H1 (cell line): ENCODE measurements at regions not wholly inside any gene's neighbourhood (a gene's known extent, or its start where the extent isn't known, plus 50 kb on each side); places are given as distances from the start of the nearest gene placed in this dataset.

Experiments used
- CTCF ChIA-PET: fragments of 300-600 bp; sonication (Branson Sonifier 250); formaldehyde crosslinking; loops from one replicate; lab custom pipeline; 2021; ENCODE audit not compliant: partially characterized antibody; lab: Charles Lee
- POLR2A ChIA-PET: fragments of 300-600 bp; sonication (Branson Sonifier 250); formaldehyde crosslinking; loops from one replicate; lab custom pipeline; 2021; ENCODE audit warnings: inconsistent platforms; ENCODE audit not compliant: partially characterized antibody; lab: Charles Lee
- DNase-seq, 2 experiments: peaks; one replicate each; pipeline versions ENCODE4 v3.0.0 to v3.0.0-alpha.2; 2010 to 2022; ENCODE audit warnings: low spot score in 2 of 2, low read depth in 1 of 2, mixed read lengths in 1 of 2
- FAIRE-seq: peaks from 2 replicates; lab custom pipeline; 2011; peaks lifted over from hg19 to GRCh38; lab: Jason Lieb, UNC
- H2AFZ ChIP-seq: 2 replicates; pipeline ENCODE4 v1.8.1; 2012; ENCODE audit warnings: low read length, inconsistent platforms
- H2AK5ac ChIP-seq: 2 replicates; pipeline ENCODE4 v1.6.1; 2013; ENCODE audit warnings: low read depth, low read length
- H2BK120ac ChIP-seq: replicated peaks from 2 replicates; pipeline ENCODE3; 2013; ENCODE audit warnings: low read depth, low read length, inconsistent platforms
- H2BK12ac ChIP-seq: 2 replicates; pipeline ENCODE4 v1.6.1; 2013; ENCODE audit warnings: low read depth, low read length
- H2BK15ac ChIP-seq: 2 replicates; pipeline ENCODE4 v1.6.1; 2013; ENCODE audit warnings: low read length
- H2BK20ac ChIP-seq: 2 replicates; pipeline ENCODE4 v1.6.1; 2013; ENCODE audit warnings: low read length
- H2BK5ac ChIP-seq: 2 replicates; pipeline ENCODE4 v1.6.1; 2013; ENCODE audit warnings: low read depth, low read length
- H3K14ac ChIP-seq: 2 replicates; pipeline ENCODE4 v1.6.1; 2013; ENCODE audit warnings: inconsistent platforms; ENCODE audit not compliant: insufficient read length
- H3K18ac ChIP-seq: 2 replicates; pipeline ENCODE4 v1.6.1; 2013; ENCODE audit warnings: low read length; ENCODE audit errors: extremely low read depth
- H3K23ac ChIP-seq: 2 replicates; pipeline ENCODE4 v1.6.1; 2013; ENCODE audit warnings: inconsistent platforms; ENCODE audit not compliant: insufficient read length
- H3K23me2 ChIP-seq: 2 replicates; pipeline ENCODE4 v1.6.1; 2013; ENCODE audit warnings: low read depth, low read length
- H3K27ac ChIP-seq: 2 replicates; pipeline ENCODE4 v1.6.1; 2011; ENCODE audit warnings: low read depth, low read length, inconsistent platforms
- H3K27me3 ChIP-seq, 4 experiments: replicated peaks in 1 of 4; 1 replicate in 1 of 4; 2 replicates in 3 of 4; pipeline versions ENCODE4 v1.6.1 to v1.8.1; 2011 to 2013; ENCODE audit warnings: low read length in 3 of 4, mild to moderate bottlenecking in 3 of 4, inconsistent platforms in 2 of 4, mixed read lengths in 2 of 4, moderate library complexity in 1 of 4; ENCODE audit not compliant: control insufficient read depth in 3 of 4, insufficient read depth in 3 of 4; ENCODE audit errors: extremely low read depth in 1 of 4
- H3K36me3 ChIP-seq, 4 experiments: 2 replicates each; pipeline versions ENCODE4 v1.6.1 to v1.8.1; 2011 to 2013; ENCODE audit warnings: mild to moderate bottlenecking in 4 of 4, low read length in 3 of 4, moderate library complexity in 2 of 4, control low read depth in 1 of 4, inconsistent platforms in 1 of 4; ENCODE audit not compliant: insufficient read depth in 4 of 4, control insufficient read depth in 2 of 4
- H3K4ac ChIP-seq: replicated peaks from 2 replicates; pipeline ENCODE3; 2013; ENCODE audit warnings: low read length, low read depth, mixed read lengths, inconsistent platforms; ENCODE audit not compliant: insufficient read length
- H3K4me1 ChIP-seq, 4 experiments: replicated peaks in 1 of 4; 1 replicate in 1 of 4; 2 replicates in 3 of 4; pipeline versions ENCODE4 v1.6.1 to v1.8.1; 2011 to 2013; ENCODE audit warnings: low read length in 3 of 4, inconsistent platforms in 2 of 4, mixed read lengths in 1 of 4; ENCODE audit not compliant: insufficient read depth in 4 of 4, control insufficient read depth in 3 of 4
- H3K4me2 ChIP-seq, 2 experiments: 2 replicates each; pipeline versions ENCODE4 v1.6.1 to v1.8.1; 2011 to 2013; ENCODE audit warnings: low read depth in 2 of 2, low read length in 2 of 2, control low read depth in 1 of 2, inconsistent platforms in 1 of 2, mild to moderate bottlenecking in 1 of 2; ENCODE audit not compliant: insufficient read depth in 1 of 2
- H3K4me3 ChIP-seq, 4 experiments: fragments of 200-600, 300-600 bp in 1 of 4; sonication (generic), shearing (Covaris generic), sonication (Bioruptor Twin) in 1 of 4; 2 replicates each; pipeline versions ENCODE4 v1.5.1 to v1.8.1; 2011 to 2016; ENCODE audit warnings: low read length in 4 of 4, low read depth in 3 of 4, control low read depth in 2 of 4, inconsistent platforms in 2 of 4, mild to moderate bottlenecking in 2 of 4, mixed read lengths in 1 of 4, moderate library complexity in 1 of 4; ENCODE audit not compliant: insufficient read depth in 2 of 4; ENCODE audit errors: extremely low read depth in 1 of 4
- H3K56ac ChIP-seq: replicated peaks from 2 replicates; pipeline ENCODE3; 2013; ENCODE audit warnings: low read depth, mild to moderate bottlenecking, mixed read lengths, low read length, inconsistent platforms; ENCODE audit not compliant: insufficient read length
- H3K79me1 ChIP-seq: 2 replicates; pipeline ENCODE4 v1.6.1; 2013; ENCODE audit warnings: low read depth, low read length, control low read depth
- H3K79me2 ChIP-seq, 2 experiments: 2 replicates each; pipeline versions ENCODE4 v1.6.1 to v1.8.1; 2012 to 2013; ENCODE audit warnings: low read length in 2 of 2, mild to moderate bottlenecking in 2 of 2, inconsistent platforms in 1 of 2; ENCODE audit not compliant: insufficient read depth in 2 of 2, control insufficient read depth in 1 of 2
- H3K9ac ChIP-seq, 4 experiments: replicated peaks in 1 of 4; 1 replicate in 1 of 4; 2 replicates in 3 of 4; pipeline versions ENCODE4 v1.6.1 to v1.8.1; 2011 to 2013; ENCODE audit warnings: low read depth in 3 of 4, low read length in 3 of 4, control low read depth in 2 of 4, mild to moderate bottlenecking in 2 of 4, moderate library complexity in 2 of 4, inconsistent platforms in 1 of 4; ENCODE audit errors: extremely low read depth in 1 of 4
- H3K9me3 ChIP-seq, 2 experiments: 2 replicates each; pipeline versions ENCODE4 v1.6.1 to v1.8.1; 2012 to 2013; ENCODE audit warnings: mild to moderate bottlenecking in 2 of 2, moderate library complexity in 2 of 2, control low read depth in 1 of 2, inconsistent platforms in 1 of 2, low read depth in 1 of 2, low read length in 1 of 2, mixed read lengths in 1 of 2; ENCODE audit not compliant: insufficient read depth in 2 of 2
- H4K20me1 ChIP-seq, 2 experiments: replicated peaks in 1 of 2; 2 replicates each; pipeline versions ENCODE3 to v1.8.1; 2011 to 2013; ENCODE audit warnings: inconsistent platforms in 2 of 2, low read length in 2 of 2, mild to moderate bottlenecking in 1 of 2; ENCODE audit not compliant: insufficient read depth in 2 of 2, control insufficient read depth in 1 of 2
- H4K5ac ChIP-seq: 2 replicates; pipeline ENCODE4 v1.6.1; 2013; ENCODE audit warnings: low read length, low read depth, mixed read lengths, inconsistent platforms; ENCODE audit not compliant: insufficient read length
- H4K8ac ChIP-seq: 2 replicates; pipeline ENCODE4 v1.8.0; 2013; ENCODE audit warnings: mild to moderate bottlenecking, moderate library complexity, low read length, inconsistent platforms; ENCODE audit not compliant: insufficient read depth; ENCODE audit errors: extremely low read depth
- H4K91ac ChIP-seq: replicated peaks from 2 replicates; pipeline ENCODE3; 2013; ENCODE audit warnings: low read length, mixed read lengths, inconsistent platforms; ENCODE audit not compliant: insufficient read length
- CTBP2 ChIP-seq: IDR thresholded peaks from 2 replicates; pipeline ENCODE4 v1.7.0; 2011; ENCODE audit warnings: borderline replicate concordance, mild to moderate bottlenecking, moderate library complexity, mixed read lengths, low read length; ENCODE audit not compliant: insufficient read depth, insufficient read length
- EZH2 ChIP-seq: fragments of 200-600 bp; sonication (generic); IDR thresholded peaks from 2 replicates; pipeline ENCODE4 v1.7.1; 2012; ENCODE audit warnings: low read depth, mild to moderate bottlenecking, moderate library complexity, low read length, inconsistent platforms; ENCODE audit not compliant: severe bottlenecking
- FOSL1 ChIP-seq: IDR thresholded peaks from 2 replicates; pipeline ENCODE4 v1.6.1; 2011; ENCODE audit warnings: mild to moderate bottlenecking, low read depth, low read length, moderate library complexity; ENCODE audit not compliant: insufficient read depth
- JUND ChIP-seq: IDR thresholded peaks from 2 replicates; pipeline ENCODE4 v1.6.1; 2011; ENCODE audit warnings: mild to moderate bottlenecking, improper control_type of control experiment, low read length
- PHF8 ChIP-seq: fragments of 200-600 bp; sonication (generic); conservative IDR thresholded peaks from 2 replicates; pipeline ENCODE4 v1.7.1; 2012; ENCODE audit warnings: low read depth, mild to moderate bottlenecking, inconsistent platforms, low read length, moderate library complexity
- SP2 ChIP-seq: IDR thresholded peaks from 2 replicates; pipeline ENCODE4 v1.6.1; 2012; ENCODE audit warnings: mild to moderate bottlenecking, low read length, inconsistent platforms
- USF2 ChIP-seq: IDR thresholded peaks from 2 replicates; pipeline ENCODE4 v1.6.1; 2011; ENCODE audit warnings: low read length, improper control_type of control experiment
- WGBS, 2 experiments: shearing (Covaris generic) in 1 of 2; methylation state at CpG; one replicate each; pipeline versions ENCODE4 v1.1.6 to v1.1.7; 2013 to 2015; ENCODE audit warnings: low lambda C conversion rate in 2 of 2, mixed read lengths in 2 of 2, inconsistent platforms in 1 of 2, low coverage in 1 of 2, missing lambda C conversion rate in 1 of 2; ENCODE audit not compliant: insufficient replicate concordance in 2 of 2, insufficient coverage in 1 of 2, insufficient read length in 1 of 2; ENCODE audit errors: extremely low coverage in 1 of 2, missing lambda C conversion rate in 1 of 2; 5-methylcytosine and 5-hydroxymethylcytosine counted together
- TF ChIP-seq, protein P1 (sequence below), 3 experiments: IDR thresholded peaks; 1 replicate in 2 of 3; 2 replicates in 1 of 3; pipeline versions ENCODE4 v1.5.1 to v1.6.1; 2011; ENCODE audit warnings: low read length in 3 of 3, mild to moderate bottlenecking in 3 of 3, inconsistent platforms in 2 of 3, low read depth in 1 of 3, moderate library complexity in 1 of 3; ENCODE audit not compliant: insufficient read depth in 1 of 3; ENCODE audit errors: control extremely low read depth in 1 of 3

- H2BK20ac ChIP-seq: no peak overlapping the region
- DNase-seq (no peak), FAIRE-seq (no peak)
- no peak overlapping the region for H3K4me2 ChIP-seq
- no peaks in the 10 kb centered on the region for H3K79me2 ChIP-seq
- H3K18ac ChIP-seq: no peak overlapping the region
- no peaks in the 10 kb centered on the region; a peak in 1 of 7 replicates for H3K27me3 ChIP-seq
- no peaks in the 10 kb centered on the region for H3K79me1 ChIP-seq
- H2BK5ac ChIP-seq: no peak overlapping the region
- no peak for TF ChIP-seq USF2
- TF ChIP-seq, protein P1, sequence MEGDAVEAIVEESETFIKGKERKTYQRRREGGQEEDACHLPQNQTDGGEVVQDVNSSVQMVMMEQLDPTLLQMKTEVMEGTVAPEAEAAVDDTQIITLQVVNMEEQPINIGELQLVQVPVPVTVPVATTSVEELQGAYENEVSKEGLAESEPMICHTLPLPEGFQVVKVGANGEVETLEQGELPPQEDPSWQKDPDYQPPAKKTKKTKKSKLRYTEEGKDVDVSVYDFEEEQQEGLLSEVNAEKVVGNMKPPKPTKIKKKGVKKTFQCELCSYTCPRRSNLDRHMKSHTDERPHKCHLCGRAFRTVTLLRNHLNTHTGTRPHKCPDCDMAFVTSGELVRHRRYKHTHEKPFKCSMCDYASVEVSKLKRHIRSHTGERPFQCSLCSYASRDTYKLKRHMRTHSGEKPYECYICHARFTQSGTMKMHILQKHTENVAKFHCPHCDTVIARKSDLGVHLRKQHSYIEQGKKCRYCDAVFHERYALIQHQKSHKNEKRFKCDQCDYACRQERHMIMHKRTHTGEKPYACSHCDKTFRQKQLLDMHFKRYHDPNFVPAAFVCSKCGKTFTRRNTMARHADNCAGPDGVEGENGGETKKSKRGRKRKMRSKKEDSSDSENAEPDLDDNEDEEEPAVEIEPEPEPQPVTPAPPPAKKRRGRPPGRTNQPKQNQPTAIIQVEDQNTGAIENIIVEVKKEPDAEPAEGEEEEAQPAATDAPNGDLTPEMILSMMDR (IDR thresholded peaks at IDR 0.05; ENCODE audit: control extremely low read depth in 1 of 3, insufficient read depth in 1 of 3, low read depth in 1 of 3, low read length in 3 of 3): no peak
- no peak for TF ChIP-seq EZH2
- no peak for TF ChIP-seq CTBP2
- no peak for TF ChIP-seq PHF8
- TF ChIP-seq FOSL1: no peak
- TF ChIP-seq SP2: no peak
- no peak for TF ChIP-seq JUND
- peaks cover 0 to 2% of the 10 kb centered on the region in 2 experiments for H4K20me1 ChIP-seq
- H2AK5ac ChIP-seq: no peak overlapping the region
- no peak overlapping the region for H3K14ac ChIP-seq
- no peak overlapping the region for H3K23ac ChIP-seq
- no peak overlapping the region for H2BK15ac ChIP-seq
- no peak overlapping the region for H3K4me3 ChIP-seq
- no peak overlapping the region for H2AFZ ChIP-seq
- no peak overlapping the region for H4K5ac ChIP-seq
- no peak overlapping the region for H3K27ac ChIP-seq
- H3K9me3 ChIP-seq: no peaks in the 10 kb centered on the region
- ChIA-PET CTCF (interaction anchor here (0.7 to 3.5 kb wide), 8 partner anchors 8 to 182 kb away, joined by 3 to 16 read pairs (median 3); no protein-coding TSS in a partner anchor), POLR2A (no interaction called here)
- 88% methylated on average over 2 of the region's 2 CpGs; no CpG with 5 or more reads in 1 of the 2 experiments for WGBS, 2 experiments
- no peak overlapping the region for H3K9ac ChIP-seq
- no peak overlapping the region for H2BK120ac ChIP-seq
- H3K4me1 ChIP-seq: no peaks in the 10 kb centered on the region
- no peak overlapping the region for H3K56ac ChIP-seq
- no peak overlapping the region for H3K4ac ChIP-seq
- no peaks in the 10 kb centered on the region for H3K36me3 ChIP-seq
- H4K91ac ChIP-seq: no peak overlapping the region
- no peak overlapping the region for H2BK12ac ChIP-seq
- no peaks in the 10 kb centered on the region for H3K23me2 ChIP-seq
- no peak overlapping the region for H4K8ac ChIP-seq
These were observed 110.6 kb downstream of the LSM5 start for GRCh38 chr7:32379510-32380112.
